WTC11 (cell line): ENCODE measurements at regions not wholly inside any gene's neighbourhood (a gene's known extent, or its start where the extent isn't known, plus 50 kb on each side); places are given as distances from the start of the nearest gene placed in this dataset.

Experiments
- ATAC-seq: fragments of 200-7000 bp; cut with Tn5 transposase; 2 replicates; pipeline ENCODE4 v1.10.0; 2021; ENCODE audit warnings: mild to moderate bottlenecking, moderate library complexity
- CTCF ChIA-PET: fragments of 300-600 bp; sonication (Branson Sonifier 250); formaldehyde crosslinking; loops from one replicate; lab custom pipeline; 2021; ENCODE audit warnings: antibody characterized with exemption; lab: Charles Lee
- POLR2A ChIA-PET: fragments of 350-600 bp; sonication (Branson Sonifier 250); formaldehyde crosslinking; loops from one replicate; lab custom pipeline; 2021; ENCODE audit warnings: antibody characterized with exemption; lab: Charles Lee
- DNase-seq: peaks from one replicate; pipeline ENCODE4 v3.0.0; 2021; ENCODE audit warnings: low spot score
- H3K27ac Mint-ChIP-seq: 2 replicates; pipeline ENCODE4 v1.8.0; 2021; ENCODE audit warnings: mixed read lengths
- H3K27me3 Mint-ChIP-seq: 2 replicates; pipeline ENCODE4 v1.8.0; 2021; ENCODE audit warnings: low read depth, mild to moderate bottlenecking, moderate library complexity, mixed read lengths
- H3K36me3 Mint-ChIP-seq: 2 replicates; pipeline ENCODE4 v1.8.0; 2021; ENCODE audit warnings: mixed read lengths
- H3K4me1 Mint-ChIP-seq: 2 replicates; pipeline ENCODE4 v1.8.0; 2022; ENCODE audit warnings: mixed read lengths
- H3K4me3 Mint-ChIP-seq: 2 replicates; pipeline ENCODE4 v1.8.0; 2021; ENCODE audit warnings: mild to moderate bottlenecking, moderate library complexity, mixed read lengths
- H3K9me3 Mint-ChIP-seq: 2 replicates; pipeline ENCODE4 v1.8.0; 2021; ENCODE audit warnings: mixed read lengths
- AR ChIP-seq: fragments of 250-450 bp; sonication (Bioruptor Pico); IDR thresholded peaks from 2 replicates; pipeline ENCODE4 v1.9.0; 2021; ENCODE audit warnings: mild to moderate bottlenecking
- ATF3 ChIP-seq: sonication (generic); formaldehyde crosslinking; conservative IDR thresholded peaks from 2 replicates; pipeline ENCODE4 v1.8.1; 2022; ENCODE audit warnings: mild to moderate bottlenecking, missing genetic modification reagents
- CTCF ChIP-seq: fragments of 200-600 bp; IDR thresholded peaks from 2 replicates; pipeline ENCODE4 v1.8.0; 2022; ENCODE audit warnings: antibody characterized with exemption
- E2F5 ChIP-seq: sonication (generic); formaldehyde crosslinking; IDR thresholded peaks from 2 replicates; pipeline ENCODE4 v1.8.1; 2022; ENCODE audit warnings: mild to moderate bottlenecking, moderate library complexity, missing genetic modification reagents
- EMX1 ChIP-seq: fragments of 250-450 bp; sonication (Bioruptor Pico); IDR thresholded peaks from 2 replicates; pipeline ENCODE4 v1.8.0; 2021; ENCODE audit warnings: mild to moderate bottlenecking
- ESRRA ChIP-seq: sonication (generic); formaldehyde crosslinking; IDR thresholded peaks from 2 replicates; pipeline ENCODE4 v1.8.1; 2022; ENCODE audit warnings: mild to moderate bottlenecking, missing genetic modification reagents, borderline replicate concordance
- ETV6 ChIP-seq: sonication (generic); formaldehyde crosslinking; IDR thresholded peaks from 2 replicates; pipeline ENCODE4 v1.8.1; 2022; ENCODE audit warnings: mild to moderate bottlenecking, missing genetic modification reagents
- GTF2I ChIP-seq: fragments of 250-450 bp; sonication (Bioruptor Pico); conservative IDR thresholded peaks from 2 replicates; pipeline ENCODE4 v1.4.0; 2021; ENCODE audit warnings: mild to moderate bottlenecking
- HMGA2 ChIP-seq: fragments of 250-450 bp; sonication (Bioruptor Pico); IDR thresholded peaks from 2 replicates; pipeline ENCODE4 v1.4.0; 2021; ENCODE audit warnings: mild to moderate bottlenecking, moderate library complexity
- JAZF1 ChIP-seq: fragments of 250-450 bp; sonication (Bioruptor Pico); IDR thresholded peaks from 2 replicates; pipeline ENCODE4 v1.9.0; 2021; ENCODE audit warnings: moderate library complexity, mild to moderate bottlenecking, inconsistent platforms
- NFATC4 ChIP-seq: fragments of 250-450 bp; sonication (Bioruptor Pico); IDR thresholded peaks from 2 replicates; pipeline ENCODE4 v1.9.0; 2021; ENCODE audit warnings: mild to moderate bottlenecking
- NFYB ChIP-seq: sonication (generic); formaldehyde crosslinking; conservative IDR thresholded peaks from 2 replicates; pipeline ENCODE4 v1.8.0; 2022; ENCODE audit warnings: low read depth, missing genetic modification reagents
- SMAD4 ChIP-seq: sonication (generic); formaldehyde crosslinking; IDR thresholded peaks from 2 replicates; pipeline ENCODE4 v1.8.0; 2022; ENCODE audit warnings: mild to moderate bottlenecking, missing genetic modification reagents
- SOX15 ChIP-seq: fragments of 250-450 bp; sonication (Bioruptor Pico); IDR thresholded peaks from 2 replicates; pipeline ENCODE4 v1.9.0; 2021; ENCODE audit warnings: mild to moderate bottlenecking
- TEAD4 ChIP-seq: sonication (generic); formaldehyde crosslinking; IDR thresholded peaks from 2 replicates; pipeline ENCODE4 v1.8.0; 2022; ENCODE audit warnings: mild to moderate bottlenecking, missing genetic modification reagents
- ZBTB43 ChIP-seq: sonication (generic); formaldehyde crosslinking; IDR thresholded peaks from 2 replicates; pipeline ENCODE4 v1.8.1; 2023; ENCODE audit warnings: mild to moderate bottlenecking, missing genetic modification reagents
- ZNF232 ChIP-seq: sonication (generic); formaldehyde crosslinking; IDR thresholded peaks from 2 replicates; pipeline ENCODE4 v1.8.0; 2022; ENCODE audit warnings: mild to moderate bottlenecking, missing genetic modification reagents
- ZNF263 ChIP-seq: sonication (generic); formaldehyde crosslinking; IDR thresholded peaks from 2 replicates; pipeline ENCODE4 v1.8.1; 2022; ENCODE audit warnings: low read depth, mild to moderate bottlenecking, moderate library complexity, missing genetic modification reagents
- ZNF512 ChIP-seq: sonication (generic); formaldehyde crosslinking; IDR thresholded peaks from 2 replicates; pipeline ENCODE4 v1.8.1; 2022; ENCODE audit warnings: missing genetic modification reagents, borderline replicate concordance
- ZNF532 ChIP-seq: fragments of 250-450 bp; sonication (Bioruptor Pico); IDR thresholded peaks from 2 replicates; pipeline ENCODE4 v1.9.0; 2021; ENCODE audit warnings: mild to moderate bottlenecking, borderline replicate concordance
- ZSCAN18 ChIP-seq: fragments of 250-450 bp; sonication (Bioruptor Pico); IDR thresholded peaks from 2 replicates; pipeline ENCODE4 v2.1.2; 2022; ENCODE audit warnings: mild to moderate bottlenecking, moderate library complexity

- TF ChIP-seq JAZF1: no peak
- no peak for TF ChIP-seq ZNF532 (CRISPR knock-in tag)
- TF ChIP-seq ATF3 (CRISPR knock-in tag): no peak
- no peak for TF ChIP-seq ZBTB43 (CRISPR knock-in tag)
These were observed 300.9 kb downstream of the CYP26B1 start (continued) for GRCh38 chr2:71846669-71847291.

- Mint-ChIP-seq H3K27ac (no peak overlapping the region), H3K4me1 (0 out of 2 replicates have a peak, but pooled peaks cover under 1% of the 10 kb centered on the region), H3K27me3 (no peaks in the 10 kb centered on the region; the same call in 1 of the 2 replicates), H3K9me3 (no peaks in the 10 kb centered on the region), H3K4me3 (no peak overlapping the region), H3K36me3 (no peaks in the 10 kb centered on the region)
- DNase-seq: no peak
- ChIA-PET POLR2A (interaction anchor here (0.7 kb wide), 1 partner anchor 944 kb away, joined by 3 read pairs; no protein-coding TSS in a partner anchor), CTCF (interaction anchor here (0.6 to 2.5 kb wide), 3 partner anchors 44 to 304 kb away, joined by 3 to 9 read pairs (median 3); no protein-coding TSS in a partner anchor)
- no peak for ATAC-seq
- TF ChIP-seq HMGA2 (CRISPR knock-in tag) (no peak), AR (no peak), EMX1 (CRISPR knock-in tag) (no peak), NFYB (CRISPR knock-in tag) (no peak), ZNF512 (CRISPR knock-in tag) (no peak), TEAD4 (no peak), SMAD4 (no peak), ZSCAN18 (CRISPR knock-in tag) (no peak), ZNF263 (CRISPR knock-in tag) (no peak), SOX15 (no peak), ETV6 (no peak), E2F5 (CRISPR knock-in tag) (no peak), ZNF232 (no peak), ESRRA (CRISPR knock-in tag) (no peak), GTF2I (CRISPR knock-in tag) (no peak), CTCF (no peak), NFATC4 (CRISPR knock-in tag) (no peak), ATF3 (CRISPR knock-in tag) (no peak)
These were observed 301.6 kb downstream of the CYP26B1 start for GRCh38 chr2:71846072-71846471.
